Astrocyte (in vitro differentiated cells and primary cell): ENCODE measurements at regions not wholly inside any gene's neighbourhood (a gene's known extent, or its start where the extent isn't known, plus 50 kb on each side); places are given as distances from the start of the nearest gene placed in this dataset.

Experiments
- DNase-seq: peaks from one replicate; pipeline ENCODE4 v3.0.0-alpha.2; 2010; ENCODE audit warnings: low read depth
- FAIRE-seq: peaks from 2 replicates; lab custom pipeline; 2011; peaks lifted over from hg19 to GRCh38; lab: Jason Lieb, UNC
- H2AFZ ChIP-seq: 2 replicates; pipeline ENCODE4 v1.6.0; 2012; ENCODE audit warnings: low read depth, low read length, inconsistent platforms
- H3K27ac ChIP-seq: 2 replicates; pipeline ENCODE4 v1.5.1; 2011; ENCODE audit warnings: low read depth, low read length, inconsistent platforms
- H3K27me3 ChIP-seq: 2 replicates; pipeline ENCODE4 v1.6.0; 2011; ENCODE audit warnings: low read length, inconsistent platforms; ENCODE audit not compliant: insufficient read depth
- H3K36me3 ChIP-seq: 2 replicates; pipeline ENCODE4 v1.5.1; 2011; ENCODE audit warnings: low read length, inconsistent platforms; ENCODE audit not compliant: insufficient read depth
- H3K4me1 ChIP-seq: 2 replicates; pipeline ENCODE4 v1.5.1; 2011; ENCODE audit warnings: low read length, inconsistent platforms; ENCODE audit not compliant: insufficient read depth
- H3K4me2 ChIP-seq: 2 replicates; pipeline ENCODE4 v1.6.0; 2012; ENCODE audit warnings: low read length, inconsistent platforms
- H3K4me3 ChIP-seq: 2 replicates; pipeline ENCODE4 v1.5.1; 2011; ENCODE audit warnings: low read depth, mild to moderate bottlenecking, low read length, inconsistent platforms; ENCODE audit not compliant: insufficient read depth
- H3K79me2 ChIP-seq: 2 replicates; pipeline ENCODE4 v1.6.0; 2012; ENCODE audit warnings: mild to moderate bottlenecking, low read length, inconsistent platforms; ENCODE audit not compliant: insufficient read depth
- H3K9ac ChIP-seq: 2 replicates; pipeline ENCODE4 v1.6.0; 2012; ENCODE audit warnings: mild to moderate bottlenecking, low read length, inconsistent platforms
- H3K9me3 ChIP-seq: 2 replicates; pipeline ENCODE4 v1.5.1; 2012; ENCODE audit warnings: low read depth, mild to moderate bottlenecking, low read length, inconsistent platforms; ENCODE audit not compliant: insufficient read depth
- H4K20me1 ChIP-seq: 2 replicates; pipeline ENCODE4 v1.6.0; 2012; ENCODE audit warnings: low read length, inconsistent platforms; ENCODE audit not compliant: insufficient read depth
- H3K27ac Mint-ChIP-seq: one replicate; pipeline ENCODE4 v1.8.0; 2021; ENCODE audit warnings: mild to moderate bottlenecking, mixed read lengths; ENCODE audit not compliant: unreplicated experiment
- H3K27me3 Mint-ChIP-seq: one replicate; pipeline ENCODE4 v1.8.0; 2021; ENCODE audit warnings: low read depth, mixed read lengths; ENCODE audit not compliant: unreplicated experiment
- H3K36me3 Mint-ChIP-seq: one replicate; pipeline ENCODE4 v1.8.0; 2021; ENCODE audit warnings: low read depth, mixed read lengths; ENCODE audit not compliant: unreplicated experiment
- H3K4me1 Mint-ChIP-seq: one replicate; pipeline ENCODE4 v1.8.0; 2021; ENCODE audit warnings: low read depth, mixed read lengths; ENCODE audit not compliant: unreplicated experiment
- H3K4me3 Mint-ChIP-seq: one replicate; pipeline ENCODE4 v1.8.0; 2021; ENCODE audit warnings: mild to moderate bottlenecking, moderate library complexity, mixed read lengths; ENCODE audit not compliant: unreplicated experiment
- H3K9me3 Mint-ChIP-seq: one replicate; pipeline ENCODE4 v1.8.0; 2021; ENCODE audit warnings: mild to moderate bottlenecking, mixed read lengths; ENCODE audit not compliant: unreplicated experiment
- EZH2 ChIP-seq: IDR thresholded peaks from 2 replicates; pipeline ENCODE4 v1.6.1; 2012; ENCODE audit warnings: mild to moderate bottlenecking, low read length, inconsistent platforms; ENCODE audit not compliant: insufficient read depth
- TF ChIP-seq, protein P1 (sequence below): IDR thresholded peaks from 2 replicates; pipeline ENCODE4 v1.5.1; 2011; ENCODE audit warnings: low read depth, mild to moderate bottlenecking, inconsistent platforms, low read length, moderate library complexity; ENCODE audit not compliant: insufficient read depth

DNA sequence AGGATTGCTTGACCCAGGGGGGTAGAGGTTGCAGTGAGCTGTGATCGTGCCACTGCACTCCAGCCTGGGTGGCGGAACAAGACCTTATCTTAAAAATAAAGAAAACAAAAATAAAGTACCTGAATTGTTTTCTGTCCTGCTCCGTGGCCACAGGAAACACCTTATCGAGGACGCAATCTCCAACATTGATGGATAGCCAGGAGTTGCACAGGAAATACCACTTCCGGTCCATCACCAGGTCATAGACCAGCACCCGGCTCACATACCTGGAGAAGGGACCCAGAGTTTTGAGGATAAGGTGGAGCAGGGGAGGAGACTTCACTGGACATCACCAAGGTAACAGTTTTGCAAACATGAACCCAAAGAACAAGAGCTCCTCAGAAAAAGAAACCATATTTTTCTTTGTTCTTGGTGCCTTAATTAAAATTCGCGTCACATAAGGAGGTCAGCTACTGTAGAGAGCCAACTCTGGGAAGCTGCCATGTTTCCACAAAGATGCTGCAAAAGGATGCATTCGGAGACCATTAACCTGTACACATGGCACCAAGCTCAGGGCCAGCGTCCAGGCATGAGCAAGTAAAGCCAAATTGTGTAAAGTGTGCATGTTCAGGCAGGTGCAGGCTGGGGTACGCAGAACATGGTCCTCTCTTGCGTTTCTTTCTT, 55.6 kb upstream of the GCSH start:
- H3K27ac Mint-ChIP-seq = no peak overlapping the region
- Histone ChIP-seq H3K4me3 (no peak overlapping the region), H3K27ac (no peak overlapping the region), H3K4me2 (no peak overlapping the region), H3K9ac (no peak overlapping the region), H3K27me3 (no peaks in the 10 kb centered on the region), H3K9me3 (no peaks in the 10 kb centered on the region), H4K20me1 (no peaks in the 10 kb centered on the region), H3K36me3 (no peaks in the 10 kb centered on the region), H3K4me1 (no peaks in the 10 kb centered on the region), H2AFZ (no peak overlapping the region), H3K79me2 (no peaks in the 10 kb centered on the region)
- FAIRE-seq (no peak), DNase-seq (no peak)
- no peaks in the 10 kb centered on the region for H3K9me3 Mint-ChIP-seq
- H3K27me3 Mint-ChIP-seq = peaks cover 4% of the 10 kb centered on the region
- H3K4me3 Mint-ChIP-seq = no peak overlapping the region
- H3K4me1 Mint-ChIP-seq = no peaks in the 10 kb centered on the region
- TF ChIP-seq, protein P1, sequence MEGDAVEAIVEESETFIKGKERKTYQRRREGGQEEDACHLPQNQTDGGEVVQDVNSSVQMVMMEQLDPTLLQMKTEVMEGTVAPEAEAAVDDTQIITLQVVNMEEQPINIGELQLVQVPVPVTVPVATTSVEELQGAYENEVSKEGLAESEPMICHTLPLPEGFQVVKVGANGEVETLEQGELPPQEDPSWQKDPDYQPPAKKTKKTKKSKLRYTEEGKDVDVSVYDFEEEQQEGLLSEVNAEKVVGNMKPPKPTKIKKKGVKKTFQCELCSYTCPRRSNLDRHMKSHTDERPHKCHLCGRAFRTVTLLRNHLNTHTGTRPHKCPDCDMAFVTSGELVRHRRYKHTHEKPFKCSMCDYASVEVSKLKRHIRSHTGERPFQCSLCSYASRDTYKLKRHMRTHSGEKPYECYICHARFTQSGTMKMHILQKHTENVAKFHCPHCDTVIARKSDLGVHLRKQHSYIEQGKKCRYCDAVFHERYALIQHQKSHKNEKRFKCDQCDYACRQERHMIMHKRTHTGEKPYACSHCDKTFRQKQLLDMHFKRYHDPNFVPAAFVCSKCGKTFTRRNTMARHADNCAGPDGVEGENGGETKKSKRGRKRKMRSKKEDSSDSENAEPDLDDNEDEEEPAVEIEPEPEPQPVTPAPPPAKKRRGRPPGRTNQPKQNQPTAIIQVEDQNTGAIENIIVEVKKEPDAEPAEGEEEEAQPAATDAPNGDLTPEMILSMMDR = no peak
- TF ChIP-seq EZH2 = no peak
- H3K36me3 Mint-ChIP-seq = no peaks in the 10 kb centered on the region

DNA sequence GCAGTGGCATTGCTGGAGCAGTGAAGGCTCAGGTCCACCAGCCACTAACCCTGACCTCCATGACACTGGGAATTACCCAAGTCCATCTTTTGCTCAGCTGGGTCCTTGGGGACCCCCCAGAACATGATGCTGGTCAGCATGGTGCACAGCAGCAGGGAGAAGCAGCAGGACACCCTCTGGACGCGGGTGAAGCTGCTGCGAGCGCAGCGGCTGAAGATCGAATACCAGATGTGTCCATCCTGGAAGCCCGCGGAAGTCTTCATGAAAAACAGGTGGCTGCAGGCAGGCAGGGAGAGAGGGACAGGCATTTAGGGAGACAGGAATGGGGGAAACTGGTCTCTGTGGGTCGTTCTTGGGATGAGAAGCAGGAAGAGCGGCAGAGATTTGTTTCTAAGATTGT, 53.4 kb upstream of the GCSH start:
- Histone ChIP-seq H2AFZ (no peak overlapping the region), H3K4me1 (no peaks in the 10 kb centered on the region), H3K27me3 (no peaks in the 10 kb centered on the region), H3K4me2 (no peak overlapping the region), H3K9ac (no peak overlapping the region), H3K79me2 (no peaks in the 10 kb centered on the region), H4K20me1 (no peaks in the 10 kb centered on the region), H3K36me3 (no peaks in the 10 kb centered on the region), H3K27ac (no peak overlapping the region), H3K4me3 (no peak overlapping the region), H3K9me3 (no peaks in the 10 kb centered on the region)
- Mint-ChIP-seq H3K9me3 (no peaks in the 10 kb centered on the region), H3K4me3 (no peak overlapping the region), H3K4me1 (no peaks in the 10 kb centered on the region), H3K27me3 (peaks cover 9% of the 10 kb centered on the region), H3K36me3 (no peaks in the 10 kb centered on the region), H3K27ac (no peak overlapping the region)
- FAIRE-seq (no peak), DNase-seq (no peak)
- TF ChIP-seq, protein P1 = no peak
- TF ChIP-seq EZH2 = no peak

DNA sequence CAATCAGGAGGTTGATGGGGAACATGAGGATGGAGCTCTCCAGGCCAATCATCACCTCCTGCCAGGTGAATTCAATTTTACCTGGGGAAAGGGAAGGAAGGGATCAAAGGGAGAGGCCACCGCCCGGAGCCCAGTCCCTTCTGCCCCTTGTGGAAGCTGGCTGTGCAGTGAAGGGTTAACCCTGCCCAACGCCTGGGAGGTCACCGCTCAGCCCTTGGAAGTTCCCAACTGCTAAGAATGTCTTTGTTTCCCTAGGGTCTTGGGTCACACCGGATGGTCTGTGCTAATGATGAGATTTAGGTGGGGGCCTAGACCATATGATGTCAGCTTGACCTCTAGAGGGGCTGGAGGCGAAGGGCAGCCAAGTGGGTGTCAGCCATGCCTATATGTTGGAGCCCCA, 52.1 kb upstream of the GCSH start:
- H3K4me1 ChIP-seq = no peaks in the 10 kb centered on the region
- no peak for FAIRE-seq
- H3K36me3 ChIP-seq = no peaks in the 10 kb centered on the region
- Mint-ChIP-seq H3K4me1 (peaks cover 2% of the 10 kb centered on the region), H3K27me3 (peaks cover 5% of the 10 kb centered on the region), H3K9me3 (no peaks in the 10 kb centered on the region), H3K36me3 (no peaks in the 10 kb centered on the region), H3K4me3 (no peak overlapping the region), H3K27ac (no peak overlapping the region)
- H3K27ac ChIP-seq = no peak overlapping the region
- no peak overlapping the region for H3K4me3 ChIP-seq
- no peak for TF ChIP-seq EZH2
- TF ChIP-seq, protein P1 = no peak
- no peaks in the 10 kb centered on the region for H3K27me3 ChIP-seq
- no peaks in the 10 kb centered on the region for H3K79me2 ChIP-seq
- H3K9ac ChIP-seq = no peak overlapping the region
- no peaks in the 10 kb centered on the region for H4K20me1 ChIP-seq
- no peak for DNase-seq
- H3K9me3 ChIP-seq = no peaks in the 10 kb centered on the region
- H2AFZ ChIP-seq = no peak overlapping the region
- H3K4me2 ChIP-seq = no peak overlapping the region
